Coronary artery (tissue), 2 donors: ENCODE measurements at regions not wholly inside any gene's neighbourhood (a gene's known extent, or its start where the extent isn't known, plus 50 kb on each side); places are given as distances from the start of the nearest gene placed in this dataset.

ENCODE experiments used
- DNase-seq: peaks from one replicate; pipeline ENCODE4 v3.0.0-alpha.2; 2017; ENCODE audit warnings: low spot score
- H3K27ac ChIP-seq, 2 donors: fragments of 200-600 bp; sonication (generic); one replicate each; pipeline ENCODE4 v1.5.1; 2016 to 2019
- H3K4me3 ChIP-seq: fragments of 200-600 bp; sonication (generic); 2 replicates; pipeline ENCODE4 v1.5.1; 2016; ENCODE audit warnings: mild to moderate bottlenecking, moderate library complexity
- TF ChIP-seq, protein P1 (sequence below): fragments of 200-600 bp; sonication (generic); IDR thresholded peaks from one replicate; pipeline ENCODE4 v1.5.1; 2019; ENCODE audit warnings: antibody characterized with exemption

DNA sequence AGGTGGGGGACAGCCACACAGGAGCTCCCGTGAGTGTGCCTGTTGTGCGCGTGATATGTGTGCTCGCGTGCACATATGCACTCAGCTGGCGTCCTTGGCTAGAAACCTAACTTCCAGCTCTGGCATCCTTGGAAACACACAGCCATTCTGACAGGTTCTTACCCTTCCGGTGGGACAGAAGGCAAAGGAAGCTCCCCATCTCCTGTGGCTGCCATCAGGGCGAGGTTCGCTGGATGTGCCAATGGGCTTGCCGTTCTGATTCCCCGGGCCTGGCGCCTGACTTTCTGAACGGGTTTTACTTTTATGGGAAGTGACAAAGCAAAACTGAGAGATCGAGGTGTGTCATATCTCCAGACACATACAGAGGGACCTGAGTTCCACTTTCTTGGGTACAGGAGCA is 124.7 kb downstream of the PAPOLA start:
- peak; percentile 47 for DNase-seq

DNA sequence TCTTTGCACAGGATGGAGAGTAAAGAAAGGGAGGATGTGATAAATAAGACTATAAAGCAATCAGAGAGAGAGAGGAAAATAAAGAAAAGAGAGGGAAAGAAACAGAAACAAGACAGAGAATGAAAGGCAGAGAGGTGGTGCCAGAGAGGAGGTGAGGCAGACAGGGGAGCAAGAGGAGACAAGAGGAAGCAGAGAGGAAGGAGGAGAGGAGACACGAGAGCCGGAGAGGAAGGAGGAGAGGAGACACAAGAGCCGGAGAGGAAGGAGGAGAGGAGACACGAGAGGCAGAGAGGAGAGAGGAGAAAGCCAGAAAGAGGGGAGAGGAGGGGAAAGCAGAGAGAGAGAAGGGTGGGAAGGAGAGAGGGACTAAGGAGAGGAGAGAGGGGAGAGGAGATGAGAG is 125.2 kb downstream of the PAPOLA start:
- H3K4me3 ChIP-seq = no peak overlapping the region
- H3K27ac ChIP-seq = no peak overlapping the region
- DNase-seq = no peak
- TF ChIP-seq, protein P1, sequence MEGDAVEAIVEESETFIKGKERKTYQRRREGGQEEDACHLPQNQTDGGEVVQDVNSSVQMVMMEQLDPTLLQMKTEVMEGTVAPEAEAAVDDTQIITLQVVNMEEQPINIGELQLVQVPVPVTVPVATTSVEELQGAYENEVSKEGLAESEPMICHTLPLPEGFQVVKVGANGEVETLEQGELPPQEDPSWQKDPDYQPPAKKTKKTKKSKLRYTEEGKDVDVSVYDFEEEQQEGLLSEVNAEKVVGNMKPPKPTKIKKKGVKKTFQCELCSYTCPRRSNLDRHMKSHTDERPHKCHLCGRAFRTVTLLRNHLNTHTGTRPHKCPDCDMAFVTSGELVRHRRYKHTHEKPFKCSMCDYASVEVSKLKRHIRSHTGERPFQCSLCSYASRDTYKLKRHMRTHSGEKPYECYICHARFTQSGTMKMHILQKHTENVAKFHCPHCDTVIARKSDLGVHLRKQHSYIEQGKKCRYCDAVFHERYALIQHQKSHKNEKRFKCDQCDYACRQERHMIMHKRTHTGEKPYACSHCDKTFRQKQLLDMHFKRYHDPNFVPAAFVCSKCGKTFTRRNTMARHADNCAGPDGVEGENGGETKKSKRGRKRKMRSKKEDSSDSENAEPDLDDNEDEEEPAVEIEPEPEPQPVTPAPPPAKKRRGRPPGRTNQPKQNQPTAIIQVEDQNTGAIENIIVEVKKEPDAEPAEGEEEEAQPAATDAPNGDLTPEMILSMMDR = no peak

More for the DNA sequence above, 124.7 kb downstream of the PAPOLA start:
- TF ChIP-seq, protein P1 = no peak
- Histone ChIP-seq H3K4me3 (no peak overlapping the region), H3K27ac (no peak overlapping the region)

DNA sequence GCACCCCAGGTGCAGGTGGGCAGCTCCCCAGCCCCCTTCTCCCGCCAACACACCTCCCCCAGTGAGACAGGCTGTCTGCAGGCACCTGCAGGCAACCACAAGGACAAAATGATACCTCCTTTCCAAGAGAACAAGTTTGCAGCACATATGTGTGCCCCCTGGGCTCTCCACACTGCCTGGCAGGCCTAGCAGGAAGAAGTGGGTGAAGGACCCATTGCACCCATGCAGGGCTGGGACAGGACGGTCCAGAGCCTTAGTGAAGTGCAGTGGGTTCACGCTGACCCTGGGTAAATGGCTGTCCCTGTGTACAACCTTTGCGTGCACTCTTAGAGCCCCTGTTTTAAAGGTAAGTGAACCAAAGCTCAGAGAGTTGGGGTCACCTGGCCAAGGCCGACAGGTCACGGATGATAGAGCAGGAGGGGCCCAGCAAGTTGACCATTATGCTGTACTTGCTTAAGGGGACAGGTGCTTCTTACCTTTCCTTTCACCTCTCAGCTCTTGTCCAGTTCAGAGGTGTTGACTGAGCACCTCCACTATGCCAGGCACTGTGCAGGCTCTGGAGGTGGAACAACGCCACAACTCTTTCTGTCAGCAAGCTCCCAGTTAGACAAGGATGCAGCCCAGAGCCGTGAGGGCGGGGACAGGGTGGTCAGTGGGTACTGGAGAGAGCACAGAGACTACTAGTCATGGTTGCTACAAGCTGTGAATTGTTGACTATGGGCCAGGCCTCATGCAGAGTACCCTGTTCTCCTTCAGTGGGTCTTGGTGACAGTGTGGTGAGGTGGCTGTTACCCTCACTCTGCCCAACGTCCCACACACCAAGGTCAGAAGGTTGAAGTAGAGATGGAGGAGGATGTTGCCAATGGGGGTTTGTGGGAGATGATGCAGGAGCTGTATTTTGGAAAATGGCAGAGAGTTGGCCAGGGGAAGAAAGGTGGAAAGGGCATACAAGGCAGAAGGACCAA is 125.9 kb downstream of the PAPOLA start:
- H3K27ac ChIP-seq = no peak overlapping the region
- TF ChIP-seq, protein P1 = no peak
- DNase-seq = peak; percentile 47
- H3K4me3 ChIP-seq = no peak overlapping the region

DNA sequence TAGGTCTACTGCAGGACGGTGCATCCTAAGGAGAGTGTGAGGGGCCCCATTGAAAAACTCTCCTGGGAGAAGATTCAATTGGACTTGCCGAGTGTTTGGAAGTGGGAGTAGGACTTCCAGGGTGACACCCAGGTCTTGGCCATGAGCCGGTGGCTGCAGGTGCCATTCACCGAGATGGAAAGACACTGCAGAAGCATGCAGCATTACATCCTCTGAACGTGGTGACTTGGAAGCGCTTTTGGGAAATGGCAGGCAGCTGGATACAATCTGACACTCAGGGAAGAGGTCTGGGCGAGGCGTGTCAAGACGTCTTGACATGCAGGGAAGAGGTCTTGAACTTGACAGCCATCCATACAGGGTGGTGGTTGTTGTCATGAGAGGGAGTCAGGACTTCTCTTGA is 126.9 kb downstream of the PAPOLA start:
- DNase-seq = no peak
- TF ChIP-seq, protein P1 = no peak
- H3K4me3 ChIP-seq = no peak overlapping the region

DNA sequence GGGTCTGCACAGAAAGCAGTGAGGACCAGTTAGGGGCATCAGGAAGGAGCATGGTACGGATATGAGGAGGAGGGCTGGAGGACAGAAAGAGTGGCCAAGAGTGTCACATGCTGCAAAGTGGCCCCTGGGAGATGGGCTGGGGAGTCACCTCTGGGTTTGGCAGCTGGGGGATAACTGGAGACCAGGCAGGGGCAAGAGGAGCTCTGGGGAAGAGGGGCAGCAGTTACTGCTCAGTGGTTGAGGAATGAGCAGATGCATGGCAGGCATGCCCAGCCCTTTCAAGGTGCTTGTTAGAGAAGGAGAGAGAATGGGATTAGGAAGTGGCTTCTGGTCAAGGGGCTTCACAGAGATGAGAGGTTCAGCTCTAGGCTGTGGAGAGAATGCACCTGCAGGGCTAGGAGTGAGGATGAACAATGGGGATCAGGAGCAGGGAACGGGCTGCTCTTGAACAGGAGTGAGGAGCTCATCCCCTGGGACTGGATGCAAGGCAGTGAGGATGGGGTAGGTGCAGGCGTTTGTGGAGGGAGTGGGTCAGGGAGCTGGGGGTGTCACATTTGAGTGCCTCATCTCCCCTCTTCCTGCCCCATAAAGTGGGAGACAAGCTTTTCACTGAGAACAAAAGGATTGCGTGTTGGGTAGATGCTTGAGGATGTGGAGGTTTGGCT is 127.5 kb downstream of the PAPOLA start:
- H3K27ac ChIP-seq = no peak overlapping the region
- no peak overlapping the region for H3K4me3 ChIP-seq
- peak; percentile 55 for DNase-seq
- TF ChIP-seq, protein P1 = no peak

More for the DNA sequence above, 126.9 kb downstream of the PAPOLA start:
- no peak overlapping the region for H3K27ac ChIP-seq

DNA sequence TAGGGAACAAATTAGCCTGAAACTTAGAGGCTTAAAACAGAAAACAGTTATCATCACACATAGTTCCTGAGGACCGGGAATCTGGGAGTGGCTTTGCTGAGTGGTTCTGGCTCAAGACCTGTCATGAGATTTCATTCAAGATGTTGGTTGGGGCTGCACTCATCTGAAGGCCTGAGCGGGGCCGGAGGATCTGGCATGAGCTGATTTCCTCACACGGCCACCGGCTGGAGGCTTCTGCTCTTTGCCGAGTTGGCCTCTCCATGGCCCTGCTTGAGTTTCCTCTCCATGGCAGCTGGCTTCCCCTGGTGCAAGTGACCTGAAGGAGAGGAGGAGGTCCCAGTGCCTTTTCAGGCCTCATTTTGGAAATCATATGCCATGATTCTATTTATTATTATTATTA is 128.1 kb downstream of the PAPOLA start:
- TF ChIP-seq, protein P1 = no peak
- no peak for DNase-seq
- Histone ChIP-seq H3K4me3 (no peak overlapping the region), H3K27ac (no peak overlapping the region)
